HG03066 (cell line): ENCODE measurements at regions not wholly inside any gene's neighbourhood (a gene's known extent, or its start where the extent isn't known, plus 50 kb on each side); places are given as distances from the start of the nearest gene placed in this dataset.

ENCODE experiments used
- ATAC-seq: cut with Tn5 transposase; IDR thresholded peaks from one replicate; pipeline ENCODE4 v1.9.1; 2021; ENCODE audit warnings: low read depth; ENCODE audit not compliant: unreplicated experiment

GRCh38 chr18:2376707-2377106, 194.6 kb downstream of the METTL4 start:
- no peak for ATAC-seq

GRCh38 chr18:2380101-2380500, 191.2 kb downstream of the METTL4 start:
- no peak for ATAC-seq

DNA sequence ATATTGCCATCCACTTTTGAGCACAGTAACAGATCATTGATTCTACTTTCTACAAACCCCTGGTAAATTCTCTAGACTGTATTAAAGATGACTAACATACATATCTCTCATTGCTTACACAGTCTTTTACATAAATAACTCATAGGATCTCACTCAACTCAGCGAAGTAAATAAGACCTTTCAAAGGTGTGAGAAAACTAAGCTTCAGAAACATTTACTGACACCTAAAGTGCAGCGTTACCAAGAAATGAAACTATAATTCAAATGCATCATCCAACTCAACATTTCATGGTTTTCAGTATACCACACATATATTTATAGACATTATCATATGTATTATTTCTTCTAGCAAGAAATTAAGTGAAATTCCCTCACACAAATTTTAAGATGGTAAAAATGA, 189.8 kb downstream of the METTL4 start:
- ATAC-seq, result no peak

DNA sequence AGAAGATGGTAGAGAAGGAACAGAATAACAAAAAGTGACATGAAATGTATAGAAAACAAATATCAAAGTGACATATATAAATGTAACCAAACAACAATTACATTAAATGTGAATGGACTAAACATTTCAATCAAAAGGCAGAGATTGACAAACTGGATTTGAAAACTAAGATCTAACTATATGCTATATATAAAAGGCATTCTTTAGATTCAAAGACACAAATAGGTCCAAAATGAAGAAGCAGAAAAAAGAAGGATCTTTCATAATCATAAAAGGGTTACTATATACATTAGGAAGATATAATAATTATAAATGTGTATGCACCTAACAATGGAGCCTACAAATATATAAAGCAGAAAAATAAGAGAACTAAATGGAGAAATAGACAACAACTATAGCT, 183.7 kb downstream of the METTL4 start:
- no peak for ATAC-seq

DNA sequence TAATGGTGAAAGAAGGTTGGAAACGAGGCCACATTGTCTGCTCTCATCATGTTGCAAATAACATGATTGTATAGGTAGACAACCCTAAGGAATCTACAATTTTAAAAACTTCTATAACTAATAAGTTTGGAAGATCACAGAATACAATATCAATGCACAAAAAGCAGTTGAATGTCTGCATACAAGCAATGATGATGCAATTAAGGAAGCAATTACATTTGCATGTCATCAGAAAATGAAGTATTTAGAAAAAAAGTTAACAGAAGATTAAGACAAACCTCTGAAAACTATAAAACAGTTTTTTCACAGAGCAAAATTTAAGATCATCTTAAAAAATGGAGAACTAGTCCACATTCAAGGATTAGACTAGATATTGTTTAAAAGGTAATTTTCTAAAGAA, 181.1 kb downstream of the METTL4 start:
- no peak for ATAC-seq

GRCh38 chr18:2391470-2391869, 179.8 kb downstream of the METTL4 start:
- ATAC-seq, result no peak

DNA sequence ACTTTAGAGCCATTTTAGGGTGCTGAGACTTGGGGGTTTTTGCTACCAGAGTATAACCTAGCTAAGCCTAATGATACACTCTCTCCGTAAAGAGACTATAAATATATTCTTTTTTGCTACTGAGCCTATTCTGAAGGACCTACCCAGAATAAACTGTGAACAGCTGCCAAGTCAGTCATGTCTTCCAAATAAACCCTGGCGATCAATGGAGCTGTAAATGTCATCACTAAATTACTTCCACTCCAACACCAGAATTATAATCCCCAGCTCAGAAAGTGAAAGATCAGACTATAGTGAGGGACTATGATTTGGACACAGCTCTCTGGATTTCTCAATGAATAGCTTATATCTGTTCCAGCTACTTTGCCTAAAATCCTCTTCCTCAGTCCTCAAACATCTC, 178.9 kb downstream of the METTL4 start:
- no peak for ATAC-seq

DNA sequence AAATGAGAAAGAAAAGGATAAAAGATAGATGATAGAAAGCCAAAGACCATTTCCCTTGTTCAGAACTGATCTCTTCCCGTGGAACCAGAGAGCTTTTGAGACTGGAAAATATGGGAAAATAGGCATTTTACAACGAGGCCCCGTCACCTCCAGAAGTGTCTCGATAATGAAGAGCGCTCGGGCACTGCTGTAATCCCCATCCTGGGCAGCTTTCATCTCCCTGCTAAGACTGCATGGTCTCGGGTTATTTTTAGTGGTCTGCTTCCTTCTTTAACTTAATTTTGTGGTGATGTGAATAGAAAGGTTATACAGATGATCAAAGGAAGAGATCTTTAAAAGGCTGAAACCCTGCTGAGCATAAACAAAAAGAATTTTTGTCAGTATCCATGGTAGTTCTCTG, 176.6 kb downstream of the METTL4 start:
- ATAC-seq, result no peak

DNA sequence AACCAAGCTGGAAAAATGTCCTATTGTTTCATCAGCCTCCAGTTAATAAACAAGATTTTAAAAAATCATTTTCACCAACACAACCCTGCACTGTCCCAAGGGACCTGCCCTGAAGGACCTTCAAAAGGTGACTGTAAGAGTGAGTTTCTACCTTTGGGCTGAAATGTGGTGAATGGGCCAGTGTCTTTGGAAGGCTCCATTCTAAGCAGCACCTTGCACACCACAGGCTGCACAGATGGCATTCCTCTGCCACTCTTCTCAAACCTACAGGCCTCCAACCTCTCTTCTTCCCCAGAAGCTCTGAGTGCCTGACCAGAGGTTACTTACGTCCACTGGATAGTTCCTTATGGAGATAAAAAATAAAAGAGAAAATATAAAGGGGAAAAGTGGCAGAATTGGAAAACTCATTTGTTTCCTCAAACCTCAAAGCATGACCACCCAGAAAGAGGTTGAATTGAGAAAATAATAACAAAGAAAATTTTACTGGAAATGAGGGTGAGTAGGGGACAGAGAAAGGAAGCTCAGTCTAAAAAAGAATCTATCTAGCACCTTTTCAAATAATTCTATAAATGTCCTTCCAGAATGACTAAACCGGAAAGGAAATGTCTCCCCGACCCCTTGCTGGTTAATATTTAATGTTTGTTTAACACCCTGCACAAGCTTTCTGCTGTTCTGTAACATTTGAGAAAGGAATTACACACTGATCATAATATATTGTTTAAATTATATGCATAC, 175.7 kb downstream of the METTL4 start:
- peak; percentile 69 for ATAC-seq

- ATAC-seq, result peak; percentile 14
These were observed 175.2 kb downstream of the METTL4 start for GRCh38 chr18:2396162-2396505.

DNA sequence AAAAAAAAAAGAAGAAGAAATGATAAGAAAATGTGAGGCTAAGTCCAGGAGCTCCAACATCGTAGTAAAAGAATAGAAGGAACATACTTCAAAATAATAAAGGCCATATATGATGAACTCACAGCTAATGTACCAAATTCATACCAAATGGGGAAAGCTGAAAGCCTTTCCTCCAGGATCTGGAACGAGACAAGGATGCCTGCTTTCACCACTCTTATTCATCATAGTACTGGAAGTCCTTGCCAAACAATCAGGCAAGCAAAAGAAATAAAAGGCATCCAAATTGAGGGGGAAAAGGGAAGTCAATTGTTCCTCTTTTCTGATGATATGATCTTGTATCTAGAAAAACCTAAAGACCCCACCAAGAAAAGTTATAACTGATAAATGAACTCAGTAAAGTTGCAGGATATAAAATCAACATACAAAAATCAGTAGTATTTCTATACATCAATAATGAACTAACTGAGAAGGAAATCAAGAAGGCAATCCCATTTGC, 170.6 kb downstream of the METTL4 start:
- no peak for ATAC-seq

DNA sequence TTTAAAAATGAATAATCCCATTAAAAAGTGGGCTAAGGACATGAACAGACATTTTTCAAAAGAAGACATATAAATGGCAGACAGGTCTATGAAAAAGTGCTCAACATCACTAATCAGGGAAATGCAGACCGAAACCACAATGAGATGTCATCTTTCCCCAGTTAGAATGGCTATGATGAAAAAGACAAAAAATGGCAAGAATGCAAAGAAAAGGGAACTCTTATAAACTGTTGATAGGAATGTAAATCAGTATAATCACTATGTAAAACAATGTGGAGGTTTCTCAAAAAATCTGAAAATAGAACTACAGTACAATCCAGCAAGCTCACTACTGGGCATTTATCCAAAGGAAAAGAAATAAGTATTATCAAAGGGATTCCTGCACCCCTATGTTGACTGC, 169.2 kb downstream of the METTL4 start:
- ATAC-seq, result no peak

DNA sequence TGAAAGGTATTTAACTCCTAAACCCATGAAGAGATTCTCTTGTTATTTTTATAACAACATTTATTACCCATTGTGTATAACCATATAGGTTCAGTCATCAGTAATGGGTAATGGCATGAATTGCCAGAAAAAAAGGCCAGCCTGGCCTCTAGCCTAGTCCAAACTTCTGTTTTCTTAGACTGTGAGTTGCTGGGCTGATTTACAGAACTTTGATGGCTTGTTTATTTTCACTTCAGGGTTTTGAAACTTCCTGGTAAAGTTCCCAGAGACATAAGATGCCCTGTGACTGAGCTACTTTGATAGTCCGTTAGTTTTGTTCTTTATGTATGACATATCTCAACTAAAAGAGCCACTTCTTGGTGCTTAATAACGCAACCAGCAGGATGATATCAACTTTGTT, 164.8 kb downstream of the METTL4 start:
- ATAC-seq, result no peak

- ATAC-seq, result no peak
These were observed 163.3 kb downstream of the METTL4 start for GRCh38 chr18:2407961-2408360.

- ATAC-seq, result no peak
These were observed 161.4 kb downstream of the METTL4 start for GRCh38 chr18:2409906-2410305.

DNA sequence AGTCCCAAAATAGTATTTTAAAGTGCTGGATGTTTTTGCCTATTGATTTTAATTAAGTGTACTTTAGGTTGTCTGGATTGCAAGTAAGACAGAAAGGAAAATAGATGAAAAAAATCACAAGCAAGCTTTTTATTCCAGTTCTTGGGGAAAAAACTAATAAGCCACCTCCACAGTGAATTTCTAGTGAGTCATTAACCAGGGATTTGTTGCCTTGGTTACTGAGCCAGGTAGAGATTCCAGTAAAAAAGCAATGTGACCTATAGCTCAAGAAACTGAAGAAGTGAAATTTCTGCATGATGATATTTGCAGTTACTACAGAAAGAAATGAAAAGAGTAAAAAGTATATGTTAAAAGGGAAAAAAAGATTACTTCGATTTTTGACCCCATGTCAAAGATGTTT, 160.6 kb downstream of the METTL4 start:
- ATAC-seq, result no peak

DNA sequence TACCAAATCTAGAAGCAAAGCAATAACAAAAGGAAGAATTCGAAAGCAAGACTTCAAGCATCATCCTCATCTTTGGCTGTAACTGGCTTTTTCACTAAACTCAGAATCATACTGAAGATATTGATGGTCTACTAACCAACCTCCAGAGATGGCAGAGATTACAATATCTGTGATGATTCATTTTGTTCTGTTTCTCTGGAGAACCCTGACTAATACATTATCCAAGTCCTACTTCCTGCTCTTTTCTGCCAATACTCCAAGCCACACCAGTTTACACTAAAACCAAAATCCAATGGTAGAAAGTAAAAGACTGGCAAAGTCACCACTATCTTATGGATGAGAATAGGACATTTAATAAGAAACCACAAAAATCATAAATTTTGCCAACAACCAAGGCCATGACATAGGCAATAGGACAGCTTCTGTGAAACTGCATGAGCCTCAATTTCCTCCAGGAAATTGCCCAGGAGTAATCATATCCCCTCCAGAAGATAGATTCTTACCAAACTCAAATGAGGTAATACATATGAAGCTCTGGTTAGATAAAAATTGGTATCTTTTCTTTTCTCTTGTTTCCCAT, 159.8 kb downstream of the METTL4 start:
- ATAC-seq, result no peak

DNA sequence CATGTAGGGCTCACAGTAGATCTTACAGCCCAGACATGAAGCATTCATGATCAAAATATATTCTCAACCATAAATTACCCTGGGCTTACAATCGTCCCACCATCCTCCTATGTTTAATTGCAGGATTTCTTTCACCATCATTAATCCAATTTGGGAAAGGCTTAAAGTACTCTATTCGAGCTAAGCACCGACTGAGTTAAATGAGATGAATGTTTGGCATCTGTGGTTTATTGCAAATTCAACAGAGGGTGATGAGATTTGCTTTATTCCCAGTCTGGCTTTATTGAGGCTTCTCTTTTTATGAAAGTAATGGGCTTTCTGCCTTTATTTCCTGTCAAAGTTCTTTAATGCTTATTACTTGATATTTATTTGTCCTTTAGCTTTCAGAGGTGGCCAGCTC, 159.0 kb downstream of the METTL4 start:
- no peak for ATAC-seq

- ATAC-seq, result no peak
These were observed 158.1 kb downstream of the METTL4 start for GRCh38 chr18:2412996-2413751.

DNA sequence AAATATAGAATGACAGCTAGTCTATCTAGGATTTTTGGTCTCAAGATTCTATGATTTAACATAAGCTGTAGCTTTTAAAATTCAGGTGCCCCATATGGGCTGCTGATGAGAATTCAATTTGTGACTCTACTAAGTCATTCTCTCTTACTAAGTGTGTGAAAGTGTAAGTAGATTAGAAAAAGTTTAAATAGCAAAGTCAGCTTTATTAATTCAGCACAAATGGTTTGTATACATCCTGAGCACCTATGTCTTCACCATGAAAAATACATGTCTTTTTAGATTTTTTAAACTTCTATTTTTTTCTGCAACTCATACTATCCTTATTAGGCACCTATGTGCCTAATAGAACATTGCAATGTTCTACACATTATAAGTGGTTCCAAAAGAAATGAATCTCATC, 157.1 kb downstream of the METTL4 start:
- no peak for ATAC-seq

DNA sequence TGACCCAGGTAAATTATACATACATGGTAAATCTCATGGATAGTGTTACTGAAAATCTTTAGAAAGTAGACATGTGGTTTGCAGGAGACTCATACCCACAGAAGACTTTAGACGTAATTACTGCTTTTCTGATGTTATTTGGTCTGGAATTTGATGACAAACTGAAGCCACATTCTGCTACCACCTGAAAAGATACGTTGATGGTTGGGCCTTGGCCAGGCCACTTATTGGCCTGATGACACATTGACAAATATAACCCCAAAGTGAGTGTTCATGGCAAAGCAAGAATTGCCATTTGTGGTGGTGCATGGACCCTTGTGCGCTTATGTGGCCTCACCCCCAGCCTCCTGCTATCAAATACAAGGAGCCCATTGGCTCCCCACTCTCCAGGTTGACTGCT, 155.6 kb downstream of the METTL4 start:
- ATAC-seq, result no peak
